SK-N-SH treated with all-trans-retinoic acid at 6 μM for 48 hours (cell line): ENCODE measurements at regions not wholly inside any gene's neighbourhood (a gene's known extent, or its start where the extent isn't known, plus 50 kb on each side); places are given as distances from the start of the nearest gene placed in this dataset.

ENCODE experiments used
- ATAC-seq: fragments of 200-7000 bp; cut with Tn5 transposase; 3 replicates; pipeline ENCODE4 v1.9.1; 2020; ENCODE audit warnings: mild to moderate bottlenecking, moderate library complexity
- ARNTL ChIP-seq: fragments of 450-650 bp; formaldehyde crosslinking; IDR thresholded peaks from 2 replicates; pipeline ENCODE4 v1.5.0; 2020; ENCODE audit warnings: low read depth, mild to moderate bottlenecking, moderate library complexity, borderline replicate concordance
- BACH2 ChIP-seq: fragments of 250-450 bp; sonication (Bioruptor Pico); IDR thresholded peaks from 2 replicates; pipeline ENCODE4 v1.9.0; 2021; ENCODE audit warnings: mild to moderate bottlenecking, borderline replicate concordance
- CSDC2 ChIP-seq: fragments of 250-450 bp; sonication (Bioruptor Pico); IDR thresholded peaks from 2 replicates; pipeline ENCODE4 v1.5.0; 2020; ENCODE audit warnings: mild to moderate bottlenecking, moderate library complexity
- ESRRG ChIP-seq: fragments of 250-450 bp; sonication (Bioruptor Pico); IDR thresholded peaks from 2 replicates; pipeline ENCODE4 v1.6.1; 2021; ENCODE audit warnings: mild to moderate bottlenecking
- GLIS3 ChIP-seq: fragments of 250-450 bp; sonication (Bioruptor Pico); IDR thresholded peaks from 2 replicates; pipeline ENCODE4 v1.5.0; 2020; ENCODE audit warnings: mild to moderate bottlenecking, moderate library complexity
- ISL1 ChIP-seq: fragments of 250-450 bp; sonication (Bioruptor Pico); IDR thresholded peaks from 2 replicates; pipeline ENCODE4 v2.1.2; 2022; ENCODE audit warnings: mild to moderate bottlenecking, moderate library complexity
- OSR1 ChIP-seq: fragments of 250-450 bp; sonication (Bioruptor Pico); IDR thresholded peaks from 2 replicates; pipeline ENCODE4 v1.8.0; 2022; ENCODE audit warnings: moderate library complexity, mild to moderate bottlenecking, inconsistent platforms
- PPARA ChIP-seq: fragments of 250-450 bp; sonication (Bioruptor Pico); IDR thresholded peaks from 2 replicates; pipeline ENCODE4 v1.5.0; 2020; ENCODE audit warnings: mild to moderate bottlenecking, borderline replicate concordance
- SNAI2 ChIP-seq: fragments of 250-450 bp; sonication (Bioruptor Pico); IDR thresholded peaks from 2 replicates; pipeline ENCODE4 v1.5.0; 2020; ENCODE audit warnings: mild to moderate bottlenecking, moderate library complexity
- TCF4 ChIP-seq: fragments of 250-450 bp; sonication (Bioruptor Pico); IDR thresholded peaks from 2 replicates; pipeline ENCODE4 v1.8.0; 2021; ENCODE audit warnings: mild to moderate bottlenecking, moderate library complexity, borderline replicate concordance
- TOX ChIP-seq: fragments of 250-450 bp; sonication (Bioruptor Pico); IDR thresholded peaks from 2 replicates; pipeline ENCODE4 v1.8.0; 2021; ENCODE audit warnings: mild to moderate bottlenecking, moderate library complexity, borderline replicate concordance
- ZC3H10 ChIP-seq: fragments of 250-450 bp; sonication (Bioruptor Pico); IDR thresholded peaks from 2 replicates; pipeline ENCODE4 v1.5.1; 2021; ENCODE audit warnings: mild to moderate bottlenecking, moderate library complexity
- ZFP3 ChIP-seq: fragments of 250-450 bp; sonication (Bioruptor Pico); IDR thresholded peaks from 2 replicates; pipeline ENCODE4 v1.5.0; 2020; ENCODE audit warnings: mild to moderate bottlenecking, moderate library complexity
- ZFP30 ChIP-seq: fragments of 450-650 bp; formaldehyde crosslinking; IDR thresholded peaks from 2 replicates; pipeline ENCODE4 v1.5.0; 2022; ENCODE audit warnings: mild to moderate bottlenecking, moderate library complexity
- ZNF565 ChIP-seq: fragments of 450-650 bp; formaldehyde crosslinking; conservative IDR thresholded peaks from 2 replicates; pipeline ENCODE4 v1.5.0; 2020; ENCODE audit warnings: low read depth, mild to moderate bottlenecking, moderate library complexity
- ZNF70 ChIP-seq: fragments of 450-650 bp; formaldehyde crosslinking; IDR thresholded peaks from 2 replicates; pipeline ENCODE4 v1.5.0; 2020; ENCODE audit warnings: mild to moderate bottlenecking, moderate library complexity
- ZNF8 ChIP-seq: fragments of 450-650 bp; formaldehyde crosslinking; IDR thresholded peaks from 2 replicates; pipeline ENCODE4 v1.5.0; 2020; ENCODE audit warnings: mild to moderate bottlenecking, moderate library complexity
- TF ChIP-seq, protein P1 (sequence below): fragments of 250-450 bp; sonication (Bioruptor Pico); IDR thresholded peaks from 2 replicates; pipeline ENCODE4 v1.5.0; 2020; ENCODE audit warnings: mild to moderate bottlenecking, moderate library complexity
- TF ChIP-seq, protein P2 (sequence below): fragments of 250-450 bp; sonication (Bioruptor Pico); IDR thresholded peaks from 2 replicates; pipeline ENCODE4 v1.8.0; 2020; ENCODE audit warnings: mild to moderate bottlenecking, moderate library complexity, borderline replicate concordance
- TF ChIP-seq, protein P3 (sequence below): fragments of 250-450 bp; sonication (Bioruptor Pico); IDR thresholded peaks from 2 replicates; pipeline ENCODE4 v1.5.1; 2021; ENCODE audit warnings: mild to moderate bottlenecking, moderate library complexity
- TF ChIP-seq, protein P4 (sequence below): fragments of 250-450 bp; sonication (Bioruptor Pico); IDR thresholded peaks from 2 replicates; pipeline ENCODE4 v1.8.0; 2021; ENCODE audit warnings: low read depth, mild to moderate bottlenecking, moderate library complexity, borderline replicate concordance
- TF ChIP-seq, protein P5 (sequence below): fragments of 250-450 bp; sonication (Bioruptor Pico); IDR thresholded peaks from 2 replicates; pipeline ENCODE4 v1.5.1; 2020; ENCODE audit warnings: low read depth, mild to moderate bottlenecking, moderate library complexity

DNA sequence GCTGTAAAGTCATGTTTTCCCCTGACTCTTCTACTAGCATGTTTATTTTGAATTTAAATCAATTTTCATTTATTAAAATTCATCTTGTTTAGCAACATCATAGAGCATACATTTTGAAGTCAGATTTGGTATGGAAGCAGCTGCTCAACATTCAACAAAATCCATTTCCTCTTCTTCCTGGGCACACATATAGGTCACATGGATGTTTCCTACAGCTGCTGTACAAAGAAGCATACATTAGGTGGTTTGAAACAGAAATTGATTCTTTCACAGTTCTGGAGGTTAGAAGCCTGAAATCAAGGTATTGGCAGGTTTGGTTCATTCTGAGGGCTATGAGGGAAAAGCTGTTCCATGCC is 495.2 kb downstream of the RFPL4B start:
- no peak for TF ChIP-seq CSDC2 (CRISPR knock-in tag)
- TF ChIP-seq ESRRG (CRISPR knock-in tag) = no peak
- no peak for TF ChIP-seq ZNF70 (CRISPR knock-in tag)
- no peak for TF ChIP-seq ARNTL
- TF ChIP-seq, protein P1, sequence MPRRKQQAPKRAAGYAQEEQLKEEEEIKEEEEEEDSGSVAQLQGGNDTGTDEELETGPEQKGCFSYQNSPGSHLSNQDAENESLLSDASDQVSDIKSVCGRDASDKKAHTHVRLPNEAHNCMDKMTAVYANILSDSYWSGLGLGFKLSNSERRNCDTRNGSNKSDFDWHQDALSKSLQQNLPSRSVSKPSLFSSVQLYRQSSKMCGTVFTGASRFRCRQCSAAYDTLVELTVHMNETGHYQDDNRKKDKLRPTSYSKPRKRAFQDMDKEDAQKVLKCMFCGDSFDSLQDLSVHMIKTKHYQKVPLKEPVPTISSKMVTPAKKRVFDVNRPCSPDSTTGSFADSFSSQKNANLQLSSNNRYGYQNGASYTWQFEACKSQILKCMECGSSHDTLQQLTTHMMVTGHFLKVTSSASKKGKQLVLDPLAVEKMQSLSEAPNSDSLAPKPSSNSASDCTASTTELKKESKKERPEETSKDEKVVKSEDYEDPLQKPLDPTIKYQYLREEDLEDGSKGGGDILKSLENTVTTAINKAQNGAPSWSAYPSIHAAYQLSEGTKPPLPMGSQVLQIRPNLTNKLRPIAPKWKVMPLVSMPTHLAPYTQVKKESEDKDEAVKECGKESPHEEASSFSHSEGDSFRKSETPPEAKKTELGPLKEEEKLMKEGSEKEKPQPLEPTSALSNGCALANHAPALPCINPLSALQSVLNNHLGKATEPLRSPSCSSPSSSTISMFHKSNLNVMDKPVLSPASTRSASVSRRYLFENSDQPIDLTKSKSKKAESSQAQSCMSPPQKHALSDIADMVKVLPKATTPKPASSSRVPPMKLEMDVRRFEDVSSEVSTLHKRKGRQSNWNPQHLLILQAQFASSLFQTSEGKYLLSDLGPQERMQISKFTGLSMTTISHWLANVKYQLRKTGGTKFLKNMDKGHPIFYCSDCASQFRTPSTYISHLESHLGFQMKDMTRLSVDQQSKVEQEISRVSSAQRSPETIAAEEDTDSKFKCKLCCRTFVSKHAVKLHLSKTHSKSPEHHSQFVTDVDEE = no peak
- TF ChIP-seq, protein P2, sequence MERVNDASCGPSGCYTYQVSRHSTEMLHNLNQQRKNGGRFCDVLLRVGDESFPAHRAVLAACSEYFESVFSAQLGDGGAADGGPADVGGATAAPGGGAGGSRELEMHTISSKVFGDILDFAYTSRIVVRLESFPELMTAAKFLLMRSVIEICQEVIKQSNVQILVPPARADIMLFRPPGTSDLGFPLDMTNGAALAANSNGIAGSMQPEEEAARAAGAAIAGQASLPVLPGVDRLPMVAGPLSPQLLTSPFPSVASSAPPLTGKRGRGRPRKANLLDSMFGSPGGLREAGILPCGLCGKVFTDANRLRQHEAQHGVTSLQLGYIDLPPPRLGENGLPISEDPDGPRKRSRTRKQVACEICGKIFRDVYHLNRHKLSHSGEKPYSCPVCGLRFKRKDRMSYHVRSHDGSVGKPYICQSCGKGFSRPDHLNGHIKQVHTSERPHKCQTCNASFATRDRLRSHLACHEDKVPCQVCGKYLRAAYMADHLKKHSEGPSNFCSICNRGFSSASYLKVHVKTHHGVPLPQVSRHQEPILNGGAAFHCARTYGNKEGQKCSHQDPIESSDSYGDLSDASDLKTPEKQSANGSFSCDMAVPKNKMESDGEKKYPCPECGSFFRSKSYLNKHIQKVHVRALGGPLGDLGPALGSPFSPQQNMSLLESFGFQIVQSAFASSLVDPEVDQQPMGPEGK (CRISPR knock-in tag) = no peak
- no peak for TF ChIP-seq TCF4 (CRISPR knock-in tag)
- no peak for TF ChIP-seq OSR1 (CRISPR knock-in tag)
- TF ChIP-seq ZNF8 = no peak
- TF ChIP-seq, protein P3, sequence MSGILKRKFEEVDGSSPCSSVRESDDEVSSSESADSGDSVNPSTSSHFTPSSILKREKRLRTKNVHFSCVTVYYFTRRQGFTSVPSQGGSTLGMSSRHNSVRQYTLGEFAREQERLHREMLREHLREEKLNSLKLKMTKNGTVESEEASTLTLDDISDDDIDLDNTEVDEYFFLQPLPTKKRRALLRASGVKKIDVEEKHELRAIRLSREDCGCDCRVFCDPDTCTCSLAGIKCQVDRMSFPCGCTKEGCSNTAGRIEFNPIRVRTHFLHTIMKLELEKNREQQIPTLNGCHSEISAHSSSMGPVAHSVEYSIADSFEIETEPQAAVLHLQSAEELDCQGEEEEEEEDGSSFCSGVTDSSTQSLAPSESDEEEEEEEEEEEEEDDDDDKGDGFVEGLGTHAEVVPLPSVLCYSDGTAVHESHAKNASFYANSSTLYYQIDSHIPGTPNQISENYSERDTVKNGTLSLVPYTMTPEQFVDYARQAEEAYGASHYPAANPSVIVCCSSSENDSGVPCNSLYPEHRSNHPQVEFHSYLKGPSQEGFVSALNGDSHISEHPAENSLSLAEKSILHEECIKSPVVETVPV = no peak
- no peak for TF ChIP-seq PPARA (CRISPR knock-in tag)
- TF ChIP-seq GLIS3 (CRISPR knock-in tag) = no peak
- no peak for TF ChIP-seq ZNF565 (CRISPR knock-in tag)
- TF ChIP-seq ISL1 (CRISPR knock-in tag) = no peak
- TF ChIP-seq, protein P4, sequence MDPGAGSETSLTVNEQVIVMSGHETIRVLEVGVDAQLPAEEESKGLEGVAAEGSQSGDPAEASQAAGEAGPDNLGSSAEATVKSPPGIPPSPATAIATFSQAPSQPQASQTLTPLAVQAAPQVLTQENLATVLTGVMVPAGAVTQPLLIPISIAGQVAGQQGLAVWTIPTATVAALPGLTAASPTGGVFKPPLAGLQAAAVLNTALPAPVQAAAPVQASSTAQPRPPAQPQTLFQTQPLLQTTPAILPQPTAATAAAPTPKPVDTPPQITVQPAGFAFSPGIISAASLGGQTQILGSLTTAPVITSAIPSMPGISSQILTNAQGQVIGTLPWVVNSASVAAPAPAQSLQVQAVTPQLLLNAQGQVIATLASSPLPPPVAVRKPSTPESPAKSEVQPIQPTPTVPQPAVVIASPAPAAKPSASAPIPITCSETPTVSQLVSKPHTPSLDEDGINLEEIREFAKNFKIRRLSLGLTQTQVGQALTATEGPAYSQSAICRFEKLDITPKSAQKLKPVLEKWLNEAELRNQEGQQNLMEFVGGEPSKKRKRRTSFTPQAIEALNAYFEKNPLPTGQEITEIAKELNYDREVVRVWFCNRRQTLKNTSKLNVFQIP (CRISPR knock-in tag) = no peak
- TF ChIP-seq ZFP30 = no peak
- no peak for TF ChIP-seq ZFP3 (CRISPR knock-in tag)
- TF ChIP-seq, protein P5, sequence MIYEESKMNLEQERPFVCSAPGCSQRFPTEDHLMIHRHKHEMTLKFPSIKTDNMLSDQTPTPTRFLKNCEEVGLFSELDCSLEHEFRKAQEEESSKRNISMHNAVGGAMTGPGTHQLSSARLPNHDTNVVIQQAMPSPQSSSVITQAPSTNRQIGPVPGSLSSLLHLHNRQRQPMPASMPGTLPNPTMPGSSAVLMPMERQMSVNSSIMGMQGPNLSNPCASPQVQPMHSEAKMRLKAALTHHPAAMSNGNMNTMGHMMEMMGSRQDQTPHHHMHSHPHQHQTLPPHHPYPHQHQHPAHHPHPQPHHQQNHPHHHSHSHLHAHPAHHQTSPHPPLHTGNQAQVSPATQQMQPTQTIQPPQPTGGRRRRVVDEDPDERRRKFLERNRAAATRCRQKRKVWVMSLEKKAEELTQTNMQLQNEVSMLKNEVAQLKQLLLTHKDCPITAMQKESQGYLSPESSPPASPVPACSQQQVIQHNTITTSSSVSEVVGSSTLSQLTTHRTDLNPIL (CRISPR knock-in tag) = no peak
- no peak for TF ChIP-seq TOX

DNA sequence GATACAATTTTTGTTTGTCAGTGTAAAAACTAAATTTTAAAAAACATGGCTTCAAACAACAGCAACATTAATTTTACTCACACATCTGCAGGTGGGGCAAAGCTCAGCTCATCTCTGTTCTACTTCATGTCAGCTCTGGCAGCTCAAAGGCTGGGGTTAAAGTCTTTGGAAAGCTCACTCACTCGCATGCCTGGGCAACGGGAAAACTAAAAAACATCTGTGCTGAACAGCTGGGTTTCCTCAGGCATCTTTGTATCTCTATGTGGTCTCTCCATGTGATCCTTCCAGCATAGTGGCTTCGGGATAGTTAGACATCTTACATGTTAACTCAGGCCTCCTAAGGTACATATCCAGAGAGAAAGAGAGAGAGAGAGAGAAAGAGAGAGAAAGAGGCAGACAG is 499.6 kb downstream of the RFPL4B start:
- no peak for TF ChIP-seq BACH2 (CRISPR knock-in tag)
- TF ChIP-seq SNAI2 (CRISPR knock-in tag) = no peak
- TF ChIP-seq TCF4 (CRISPR knock-in tag) = no peak
- TF ChIP-seq ZC3H10 (CRISPR knock-in tag) = no peak
- TF ChIP-seq, protein P1 = no peak
- TF ChIP-seq ESRRG (CRISPR knock-in tag) = no peak
- TF ChIP-seq ZNF8 = no peak
- TF ChIP-seq ARNTL = no peak
- TF ChIP-seq, protein P4 (CRISPR knock-in tag) = no peak
- TF ChIP-seq ZFP3 (CRISPR knock-in tag) = no peak
- TF ChIP-seq CSDC2 (CRISPR knock-in tag) = no peak
- no peak for TF ChIP-seq ZNF70 (CRISPR knock-in tag)
- no peak for TF ChIP-seq TOX
- ATAC-seq = no peak

More for the DNA sequence above, 495.2 kb downstream of the RFPL4B start:
- ATAC-seq = no peak
